GM12892 (cell line): ENCODE measurements at regions not wholly inside any gene's neighbourhood (a gene's known extent, or its start where the extent isn't known, plus 50 kb on each side); places are given as distances from the start of the nearest gene placed in this dataset.

ENCODE experiments used
- DNase-seq: peaks from one replicate; pipeline ENCODE4 v3.0.0; 2011; ENCODE audit not compliant: insufficient read length
- FAIRE-seq: peaks from 2 replicates; lab custom pipeline; 2011; peaks lifted over from hg19 to GRCh38; lab: Jason Lieb, UNC
- POLR2A ChIP-seq: IDR thresholded peaks from 2 replicates; pipeline ENCODE4 v1.6.1; 2011; ENCODE audit warnings: low read depth, low read length, control low read depth
- POLR2AphosphoS5 ChIP-seq: IDR thresholded peaks from 2 replicates; pipeline ENCODE4 v1.6.1; 2011; ENCODE audit warnings: low read depth, low read length, control low read depth
- TAF1 ChIP-seq: IDR thresholded peaks from 2 replicates; pipeline ENCODE4 v1.6.1; 2011; ENCODE audit warnings: low read depth, mild to moderate bottlenecking, control low read depth, low read length, borderline replicate concordance

- TF ChIP-seq POLR2A = no peak
- no peak for TF ChIP-seq POLR2AphosphoS5
- no peak for TF ChIP-seq TAF1
- DNase-seq (no peak), FAIRE-seq (no peak)
These were observed 639.2 kb downstream of the RFPL4B start for GRCh38 chr6:112986321-112986720.

DNA sequence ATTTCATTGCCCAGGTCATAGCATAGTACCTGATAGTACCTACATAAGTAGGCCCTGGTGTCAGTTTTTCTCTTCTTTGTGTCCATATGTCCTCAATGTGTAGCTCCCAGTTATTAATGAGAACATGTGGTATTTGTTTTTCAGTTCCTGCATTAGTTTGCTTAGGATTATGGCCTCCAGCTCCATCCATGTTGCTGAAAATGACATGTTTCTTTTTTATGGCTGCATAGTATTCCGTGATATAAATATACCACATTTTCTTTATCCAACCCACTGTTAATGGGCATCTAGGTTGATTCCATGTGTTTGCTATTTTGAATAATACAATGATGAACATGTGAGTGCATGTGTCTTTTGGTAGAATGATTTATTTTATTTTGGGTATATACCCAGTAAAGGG lies 641.6 kb downstream of the RFPL4B start:
- no peak for FAIRE-seq

GRCh38 chr6:112990971-112991370 lies 643.8 kb downstream of the RFPL4B start:
- no peak for FAIRE-seq

More for the DNA sequence above, 641.6 kb downstream of the RFPL4B start:
- DNase-seq = no peak
- TF ChIP-seq TAF1 = no peak
- no peak for TF ChIP-seq POLR2A
- TF ChIP-seq POLR2AphosphoS5 = no peak

GRCh38 chr6:112991912-112992311 lies 644.8 kb downstream of the RFPL4B start:
- FAIRE-seq (no peak), DNase-seq (no peak)
- TF ChIP-seq TAF1 = no peak

More at GRCh38 chr6:112990971-112991370, 643.8 kb downstream of the RFPL4B start:
- DNase-seq = no peak
- TF ChIP-seq TAF1 (no peak), POLR2A (no peak), POLR2AphosphoS5 (no peak)

DNA sequence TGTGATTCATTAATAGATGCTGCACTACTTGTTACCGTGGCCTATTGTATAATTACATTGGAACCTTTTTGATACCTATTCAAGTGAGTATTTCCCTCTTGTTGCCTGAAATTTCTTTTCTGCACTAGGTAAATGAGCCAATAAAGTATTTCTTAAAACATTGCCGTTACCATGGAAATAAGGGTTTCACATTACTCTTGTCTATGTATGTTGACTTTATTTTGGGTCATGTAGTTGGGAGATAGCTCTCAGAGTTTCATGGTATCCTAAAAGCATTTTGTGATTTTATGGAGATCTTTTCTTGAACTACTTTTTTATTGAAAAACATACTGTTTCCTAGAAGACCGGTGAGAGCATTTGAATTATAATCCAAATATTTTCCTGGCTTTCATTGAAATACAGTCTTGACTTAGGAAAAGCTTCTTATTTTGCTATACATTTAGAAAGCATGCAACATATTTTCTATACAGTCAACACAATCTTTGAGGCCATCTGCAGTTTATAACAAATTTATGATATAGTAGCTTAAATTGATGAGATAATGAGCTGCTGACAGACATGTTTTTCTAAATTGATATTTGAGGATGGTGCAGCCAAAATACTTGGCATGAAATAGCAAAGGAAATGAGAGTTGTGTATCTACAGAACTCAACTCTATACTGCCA lies 650.4 kb downstream of the RFPL4B start:
- TF ChIP-seq POLR2AphosphoS5 (no peak), TAF1 (no peak), POLR2A (no peak)
- no peak for FAIRE-seq
- DNase-seq = no peak

DNA sequence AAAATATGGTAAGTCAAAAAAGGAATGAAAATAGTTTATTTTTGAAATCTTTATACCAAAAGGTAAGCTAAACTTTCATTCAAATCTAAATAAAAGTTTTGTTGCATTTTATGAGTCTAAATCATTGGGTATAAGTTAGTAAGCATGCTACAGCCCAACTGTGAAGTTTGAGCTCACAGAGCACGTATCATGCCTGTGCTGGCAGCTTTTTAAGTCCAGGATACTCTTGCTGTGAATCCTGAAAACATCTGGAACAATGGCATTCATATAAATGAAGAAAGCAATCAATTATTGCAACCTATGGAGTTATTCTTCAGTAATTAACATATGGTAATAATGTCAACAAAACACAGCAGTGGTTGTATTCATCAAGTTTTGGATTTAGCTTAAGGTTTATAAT lies 656.9 kb downstream of the RFPL4B start:
- DNase-seq (no peak), FAIRE-seq (no peak)
- TF ChIP-seq POLR2A = no peak
- no peak for TF ChIP-seq POLR2AphosphoS5
- TF ChIP-seq TAF1 = no peak

DNA sequence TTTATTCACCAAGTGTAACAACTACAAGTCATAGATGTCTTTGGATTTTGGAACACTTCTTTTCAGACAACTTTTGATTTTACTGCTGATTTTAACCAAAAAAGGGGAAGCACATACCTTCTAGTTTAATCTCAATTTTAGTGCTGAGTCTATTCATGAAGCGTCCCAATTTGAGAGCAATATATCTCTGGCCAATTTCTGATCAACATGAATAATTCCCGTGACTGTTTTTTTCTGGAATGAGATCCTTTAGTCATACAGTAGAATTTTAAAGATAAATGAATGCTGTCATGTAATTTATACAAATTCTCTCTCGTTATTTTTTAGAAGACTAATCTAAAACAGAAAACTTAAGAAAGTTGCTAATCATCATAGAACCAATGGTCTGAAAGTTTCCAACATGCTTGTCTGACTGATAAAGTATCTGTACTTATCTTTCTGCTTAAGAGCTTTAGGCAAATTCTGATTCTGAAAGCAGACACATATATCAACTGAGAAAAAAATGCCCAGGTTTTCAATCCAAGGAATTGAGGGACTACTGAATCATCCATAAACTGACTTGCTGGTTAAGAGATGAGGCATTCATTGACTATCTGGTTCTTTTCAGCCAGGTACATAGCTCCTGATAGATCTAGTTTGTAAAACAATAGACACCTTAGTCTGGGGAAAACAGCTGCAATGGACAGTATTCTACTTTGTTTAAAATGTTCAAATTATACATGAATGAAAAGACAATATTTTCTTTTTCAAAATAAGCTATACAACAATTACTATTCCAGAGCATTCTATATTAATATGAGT lies 657.5 kb downstream of the RFPL4B start:
- TF ChIP-seq POLR2A (no peak), POLR2AphosphoS5 (no peak), TAF1 (no peak)
- DNase-seq (no peak), FAIRE-seq (no peak)

DNA sequence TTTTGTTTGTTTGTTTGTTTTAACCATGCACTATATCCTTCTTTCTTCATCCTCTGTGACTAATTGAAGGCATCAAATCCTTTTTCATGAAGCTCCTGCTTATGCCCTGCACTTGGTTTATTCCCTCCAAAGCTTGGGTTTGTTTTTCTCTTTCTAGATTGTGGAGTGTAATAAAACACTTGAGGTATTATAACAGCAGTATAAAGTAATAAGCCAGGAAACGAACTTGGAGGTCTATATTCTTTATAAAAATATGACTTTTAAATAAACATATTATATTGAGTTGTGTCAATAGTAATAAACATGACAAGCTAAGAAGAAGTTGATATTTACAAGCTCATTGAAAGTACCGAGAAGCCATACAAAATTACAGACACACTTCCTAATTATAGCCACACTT lies 659.4 kb downstream of the RFPL4B start:
- TF ChIP-seq TAF1 (no peak), POLR2AphosphoS5 (no peak), POLR2A (no peak)
- no peak for DNase-seq
- FAIRE-seq = no peak

GRCh38 chr6:113009682-113010081 lies 662.6 kb downstream of the RFPL4B start:
- TF ChIP-seq TAF1 = no peak
- no peak for TF ChIP-seq POLR2A
- TF ChIP-seq POLR2AphosphoS5 = no peak
- FAIRE-seq = no peak
- DNase-seq = no peak

DNA sequence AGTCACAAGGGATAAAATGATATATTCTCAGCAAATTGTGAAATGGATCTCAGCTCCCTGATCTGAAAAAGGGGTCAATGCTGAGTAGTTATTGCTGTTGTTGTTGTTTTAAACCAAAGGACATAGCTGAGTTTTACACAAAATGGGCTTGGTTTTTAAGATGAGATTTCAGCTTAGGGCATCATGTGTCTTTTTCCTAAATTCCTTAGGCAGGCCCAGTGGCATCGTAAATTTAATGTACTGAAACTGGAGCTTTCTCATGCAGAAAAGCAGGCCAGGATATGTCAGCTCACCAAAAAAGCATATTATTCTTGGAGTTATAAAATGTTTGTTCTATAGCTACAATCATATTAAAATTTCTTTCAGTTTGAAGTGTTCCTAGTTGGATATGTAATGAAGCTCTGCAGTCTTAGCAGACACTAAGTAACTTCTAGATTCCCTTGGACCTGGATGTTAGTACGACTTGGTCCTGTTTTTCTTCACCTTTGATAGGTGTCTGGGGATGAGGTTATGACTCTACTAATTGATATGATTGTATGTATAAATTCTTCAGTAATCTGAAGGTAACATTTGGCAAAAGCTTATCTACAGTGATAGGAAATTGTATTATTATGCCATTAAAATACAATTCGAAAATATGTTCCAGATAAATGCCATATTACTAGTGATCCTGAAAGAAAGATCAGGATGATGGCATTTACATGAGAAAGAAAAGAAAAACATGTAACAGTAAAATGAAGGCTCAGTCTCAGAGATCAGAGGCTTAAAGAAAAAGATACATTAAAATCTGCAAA lies 663.3 kb downstream of the RFPL4B start:
- FAIRE-seq = no peak
- DNase-seq = no peak
- TF ChIP-seq POLR2A (no peak), POLR2AphosphoS5 (no peak), TAF1 (no peak)

GRCh38 chr6:113011389-113011788 lies 664.3 kb downstream of the RFPL4B start:
- DNase-seq (no peak), FAIRE-seq (no peak)
- TF ChIP-seq POLR2AphosphoS5 = no peak

DNA sequence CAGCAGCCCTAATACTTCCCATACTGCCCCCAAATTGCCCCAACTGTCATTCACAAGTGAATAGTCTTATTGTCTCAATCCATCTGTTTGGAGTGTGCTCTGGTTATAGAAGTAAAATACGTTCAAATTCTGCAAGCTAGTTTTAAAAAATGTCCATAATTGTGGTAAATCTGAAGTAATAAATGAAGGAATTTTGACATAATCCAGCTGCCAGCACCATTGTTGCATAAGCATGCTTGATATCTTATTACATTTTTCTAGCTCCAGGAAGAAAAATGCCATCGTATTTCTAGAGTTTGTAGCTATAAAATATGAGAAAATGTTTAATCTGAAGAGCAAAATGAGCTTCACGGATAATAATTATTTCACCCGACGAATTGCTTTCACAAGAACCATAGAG lies 664.7 kb downstream of the RFPL4B start:
- FAIRE-seq = no peak
- no peak for DNase-seq
- TF ChIP-seq POLR2A (no peak), TAF1 (no peak), POLR2AphosphoS5 (no peak)

- FAIRE-seq (no peak), DNase-seq (no peak)
- TF ChIP-seq POLR2A (no peak), TAF1 (no peak), POLR2AphosphoS5 (no peak)
These were observed 668.1 kb downstream of the RFPL4B start for GRCh38 chr6:113015249-113015648.

- FAIRE-seq (no peak), DNase-seq (no peak)
- TF ChIP-seq TAF1 = no peak
- no peak for TF ChIP-seq POLR2A
- TF ChIP-seq POLR2AphosphoS5 = no peak
These were observed 670.2 kb downstream of the RFPL4B start for GRCh38 chr6:113017353-113017752.
